H1 (cell line): ENCODE measurements at regions not wholly inside any gene's neighbourhood (a gene's known extent, or its start where the extent isn't known, plus 50 kb on each side); places are given as distances from the start of the nearest gene placed in this dataset.

Experiments
- CEBPB ChIP-seq: IDR thresholded peaks from 2 replicates; pipeline ENCODE4 v1.6.1; 2012; ENCODE audit warnings: low read depth, low read length
- HDAC2 ChIP-seq, 2 experiments: fragments of 300-600 bp in 1 of 2; sonication (generic) in 1 of 2; IDR thresholded peaks; 2 replicates each; pipeline ENCODE4 v1.6.1; 2011 to 2012; ENCODE audit warnings: low read depth in 2 of 2, low read length in 2 of 2, mild to moderate bottlenecking in 2 of 2, moderate library complexity in 2 of 2, borderline replicate concordance in 1 of 2, inconsistent platforms in 1 of 2
- HDAC6 ChIP-seq: IDR thresholded peaks from one replicate; pipeline ENCODE4 v1.7.1; 2012; ENCODE audit warnings: low read depth, mild to moderate bottlenecking, inconsistent platforms, low read length, moderate library complexity
- KDM1A ChIP-seq: fragments of 200-600, 300-600 bp; sonication (generic); IDR thresholded peaks from 2 replicates; pipeline ENCODE4 v1.7.1; 2016; ENCODE audit warnings: mild to moderate bottlenecking, low read length, borderline replicate concordance
- POLR2A ChIP-seq, 2 experiments: IDR thresholded peaks; 1 replicate in 1 of 2; 2 replicates in 1 of 2; pipeline ENCODE4 v1.6.1; 2011; ENCODE audit warnings: low read depth in 2 of 2, low read length in 2 of 2, mild to moderate bottlenecking in 2 of 2; ENCODE audit errors: control extremely low read depth in 1 of 2
- RNF2 ChIP-seq: fragments of 200-900, 300-1000 bp; sonication (generic); IDR thresholded peaks from 2 replicates; pipeline ENCODE4 v1.7.1; 2016; ENCODE audit warnings: borderline replicate concordance, low read depth, mild to moderate bottlenecking, antibody characterized with exemption, low read length; ENCODE audit not compliant: poor library complexity, severe bottlenecking; ENCODE audit errors: missing control alignments
- TBP ChIP-seq: IDR thresholded peaks from 2 replicates; pipeline ENCODE4 v1.6.1; 2011; ENCODE audit warnings: low read depth, low read length, improper control_type of control experiment
- TF ChIP-seq, protein P1 (sequence below): IDR thresholded peaks from 2 replicates; pipeline ENCODE4 v1.6.1; 2012; ENCODE audit warnings: low read length, inconsistent platforms

DNA sequence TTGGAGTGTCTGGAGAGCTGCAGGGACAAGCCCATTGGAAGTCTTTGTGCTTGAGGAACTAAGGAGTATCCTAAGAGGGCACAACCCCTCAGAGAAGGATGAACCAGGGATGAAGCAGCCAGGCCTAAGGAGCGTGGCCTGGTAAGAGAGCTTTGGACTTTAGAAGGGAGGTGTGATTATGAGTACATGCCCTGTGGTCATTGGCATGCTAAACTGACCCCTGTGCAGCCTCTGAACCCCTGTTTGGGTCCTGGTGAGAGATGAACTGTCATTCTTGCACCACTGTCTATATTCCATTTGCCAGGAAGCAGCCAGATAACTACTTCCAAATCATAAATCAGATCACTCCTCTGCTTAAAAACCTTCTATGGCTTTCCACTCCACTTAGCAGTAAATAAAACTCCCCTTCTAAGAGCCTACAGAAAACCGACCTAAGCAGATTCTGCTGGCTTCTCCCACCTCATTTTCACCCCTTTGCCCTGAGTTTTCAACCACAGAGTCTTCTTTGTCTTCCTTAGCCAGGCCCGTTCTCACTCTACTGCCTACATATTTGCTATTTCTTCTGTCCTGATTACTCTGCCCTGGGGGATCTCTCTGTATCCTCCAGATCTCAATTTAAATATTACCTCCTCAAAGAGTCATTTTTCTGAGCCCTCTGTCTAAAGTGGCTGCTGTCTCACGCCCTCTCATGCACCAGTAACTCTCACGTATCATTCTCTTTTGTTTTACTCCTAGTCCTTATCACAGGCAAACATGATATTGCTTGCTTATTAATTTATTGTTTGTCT lies 56.7 kb downstream of the MID1IP1 start (continued):
- no peak for TF ChIP-seq HDAC2 (IDR thresholded peaks at IDR 0.05; ENCODE audit: borderline replicate concordance in 1 of 2, low read depth in 2 of 2, low read length in 2 of 2)
- no peak for TF ChIP-seq TBP
- TF ChIP-seq, protein P1, sequence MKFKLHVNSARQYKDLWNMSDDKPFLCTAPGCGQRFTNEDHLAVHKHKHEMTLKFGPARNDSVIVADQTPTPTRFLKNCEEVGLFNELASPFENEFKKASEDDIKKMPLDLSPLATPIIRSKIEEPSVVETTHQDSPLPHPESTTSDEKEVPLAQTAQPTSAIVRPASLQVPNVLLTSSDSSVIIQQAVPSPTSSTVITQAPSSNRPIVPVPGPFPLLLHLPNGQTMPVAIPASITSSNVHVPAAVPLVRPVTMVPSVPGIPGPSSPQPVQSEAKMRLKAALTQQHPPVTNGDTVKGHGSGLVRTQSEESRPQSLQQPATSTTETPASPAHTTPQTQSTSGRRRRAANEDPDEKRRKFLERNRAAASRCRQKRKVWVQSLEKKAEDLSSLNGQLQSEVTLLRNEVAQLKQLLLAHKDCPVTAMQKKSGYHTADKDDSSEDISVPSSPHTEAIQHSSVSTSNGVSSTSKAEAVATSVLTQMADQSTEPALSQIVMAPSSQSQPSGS = no peak
- no peak for TF ChIP-seq RNF2
- no peak for TF ChIP-seq POLR2A (IDR thresholded peaks at IDR 0.05; ENCODE audit: control extremely low read depth in 1 of 2, low read depth in 2 of 2, low read length in 2 of 2)
- no peak for TF ChIP-seq CEBPB
- no peak for TF ChIP-seq HDAC6
- no peak for TF ChIP-seq KDM1A
